Large intestine (tissue), 3 donors: ENCODE measurements at regions not wholly inside any gene's neighbourhood (a gene's known extent, or its start where the extent isn't known, plus 50 kb on each side); places are given as distances from the start of the nearest gene placed in this dataset.
"Not testable (repeated sequence)": the region's sequence is repeated elsewhere in the genome, so short reads cannot be mapped to it uniquely, and the experiment has no call there.

Experiments used
- DNase-seq, 2 donors: peaks; one replicate each; pipeline versions ENCODE4 v3.0.0 to v3.0.0-alpha.2; 2013
- H3K27ac ChIP-seq: one replicate; pipeline ENCODE4 v1.5.1; 2013; ENCODE audit warnings: low read length
- H3K27me3 ChIP-seq: 2 replicates; pipeline ENCODE4 v1.6.1; 2013; ENCODE audit warnings: low read length; ENCODE audit not compliant: control insufficient read depth, insufficient read depth
- H3K36me3 ChIP-seq: 2 replicates; pipeline ENCODE4 v1.6.1; 2013; ENCODE audit warnings: low read length; ENCODE audit not compliant: control insufficient read depth, insufficient read depth
- H3K4me1 ChIP-seq: one replicate; pipeline ENCODE4 v1.6.1; 2013; ENCODE audit warnings: low read length; ENCODE audit not compliant: control insufficient read depth, insufficient read depth
- H3K4me3 ChIP-seq: one replicate; pipeline ENCODE4 v1.5.1; 2013; ENCODE audit warnings: low read length
- H3K9me3 ChIP-seq: one replicate; pipeline ENCODE4 v1.6.1; 2013; ENCODE audit warnings: mild to moderate bottlenecking, low read depth, low read length, moderate library complexity; ENCODE audit not compliant: control insufficient read depth
- WGBS: methylation state at CpG from one replicate; pipeline ENCODE4 v1.1.5; 2013; ENCODE audit warnings: low lambda C conversion rate; ENCODE audit not compliant: insufficient coverage; 5-methylcytosine and 5-hydroxymethylcytosine counted together

GRCh38 chr2:122027510-122028217 lies 272.2 kb downstream of the TSN start:
- no CpG with 5 or more reads among the region's 9 CpGs for WGBS
- no peak overlapping the region for H3K27ac ChIP-seq
- no peaks in the 10 kb centered on the region for H3K9me3 ChIP-seq
- H3K36me3 ChIP-seq = no peaks in the 10 kb centered on the region
- H3K4me1 ChIP-seq = peaks cover 2% of the 10 kb centered on the region
- no peak overlapping the region for H3K4me3 ChIP-seq
- DNase-seq = no peak
- H3K27me3 ChIP-seq = peaks cover 4% of the 10 kb centered on the region

GRCh38 chr2:122028371-122029100 lies 273.1 kb downstream of the TSN start:
- Histone ChIP-seq H3K9me3 (no peaks in the 10 kb centered on the region), H3K36me3 (no peaks in the 10 kb centered on the region), H3K4me1 (no peaks in the 10 kb centered on the region), H3K4me3 (no peak overlapping the region), H3K27ac (no peak overlapping the region), H3K27me3 (peaks cover 4% of the 10 kb centered on the region)
- WGBS = 72% methylated on average over 6 of the region's 7 CpGs
- DNase-seq = no peak

DNA sequence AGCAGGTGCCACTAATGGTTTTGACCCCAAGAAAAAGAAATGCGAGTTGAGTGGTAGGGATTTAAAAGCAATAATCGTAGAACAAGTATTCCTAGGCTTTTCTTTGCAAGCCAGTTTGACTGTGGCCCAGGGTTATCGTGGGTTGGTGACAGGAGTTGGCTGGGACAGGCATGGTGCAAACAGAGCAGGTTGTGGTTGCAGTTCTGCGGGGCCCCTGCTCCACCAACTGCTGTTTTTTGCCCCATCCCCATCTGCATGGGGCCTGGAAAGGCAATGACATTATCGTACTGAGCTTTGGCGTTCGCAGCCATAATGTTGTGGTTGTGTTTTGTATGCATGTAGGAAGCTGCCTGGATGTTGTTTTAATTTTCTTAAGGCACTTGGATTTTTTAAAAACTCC lies 274.0 kb downstream of the TSN start:
- Histone ChIP-seq H3K27ac (no peak overlapping the region), H3K4me1 (no peaks in the 10 kb centered on the region), H3K4me3 (no peak overlapping the region), H3K27me3 (peaks cover 4% of the 10 kb centered on the region), H3K36me3 (no peaks in the 10 kb centered on the region), H3K9me3 (no peaks in the 10 kb centered on the region)
- no peak for DNase-seq
- 83% methylated on average over 1 of the region's 7 CpGs for WGBS

- no peak overlapping the region for H3K4me3 ChIP-seq
- no peaks in the 10 kb centered on the region for H3K9me3 ChIP-seq
- DNase-seq = no peak
- no CpG with 5 or more reads among the region's 3 CpGs for WGBS
- H3K27ac ChIP-seq = no peak overlapping the region
- peaks cover 4% of the 10 kb centered on the region for H3K27me3 ChIP-seq
- H3K36me3 ChIP-seq = no peaks in the 10 kb centered on the region
- no peaks in the 10 kb centered on the region for H3K4me1 ChIP-seq
These were observed 274.5 kb downstream of the TSN start for GRCh38 chr2:122029945-122030344.

GRCh38 chr2:122031544-122032263 lies 276.3 kb downstream of the TSN start:
- Histone ChIP-seq H3K4me1 (no peaks in the 10 kb centered on the region), H3K4me3 (no peak overlapping the region), H3K9me3 (no peaks in the 10 kb centered on the region), H3K27ac (no peak overlapping the region), H3K27me3 (peaks cover 4% of the 10 kb centered on the region), H3K36me3 (no peaks in the 10 kb centered on the region)
- WGBS = no CpG with 5 or more reads among the region's 10 CpGs
- no peak for DNase-seq

GRCh38 chr2:122032264-122032645 lies 276.8 kb downstream of the TSN start:
- no CpG with 5 or more reads among the region's 6 CpGs for WGBS
- DNase-seq = no peak
- no peaks in the 10 kb centered on the region for H3K4me1 ChIP-seq

GRCh38 chr2:122033778-122034177 lies 278.3 kb downstream of the TSN start:
- WGBS = 83% methylated on average over 1 of the region's 3 CpGs
- H3K4me1 ChIP-seq = no peaks in the 10 kb centered on the region
- no peak overlapping the region for H3K4me3 ChIP-seq

More at GRCh38 chr2:122032264-122032645, 276.8 kb downstream of the TSN start:
- Histone ChIP-seq H3K9me3 (no peaks in the 10 kb centered on the region), H3K4me3 (no peak overlapping the region), H3K27me3 (peaks cover 4% of the 10 kb centered on the region), H3K36me3 (no peaks in the 10 kb centered on the region), H3K27ac (no peak overlapping the region)

DNA sequence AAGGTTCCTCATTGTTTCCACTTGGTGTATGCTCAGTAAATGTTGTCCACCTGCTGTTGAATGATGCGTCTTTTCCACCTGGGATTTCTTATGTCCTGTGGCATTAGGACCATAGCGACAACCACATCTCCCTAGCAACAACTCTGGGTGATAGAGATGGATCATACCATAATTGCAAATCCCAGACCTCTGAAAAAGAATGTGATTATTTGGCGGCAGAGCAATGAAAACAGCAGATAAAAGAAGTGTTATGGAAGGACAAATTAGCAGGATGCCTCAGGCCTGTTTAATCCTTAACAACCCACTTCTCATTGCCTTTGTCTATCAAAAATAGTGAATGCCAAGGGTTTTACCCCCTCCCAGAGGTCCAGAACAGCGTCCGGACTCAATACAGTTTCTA lies 278.9 kb downstream of the TSN start:
- peaks cover 4% of the 10 kb centered on the region for H3K27me3 ChIP-seq
- no CpG with 5 or more reads among the region's 5 CpGs for WGBS

More at GRCh38 chr2:122033778-122034177, 278.3 kb downstream of the TSN start:
- no peaks in the 10 kb centered on the region for H3K36me3 ChIP-seq
- H3K9me3 ChIP-seq = no peaks in the 10 kb centered on the region
- H3K27me3 ChIP-seq = peaks cover 4% of the 10 kb centered on the region
- H3K27ac ChIP-seq = no peak overlapping the region
- no peak for DNase-seq

GRCh38 chr2:122034777-122035176 lies 279.3 kb downstream of the TSN start:
- Histone ChIP-seq H3K9me3 (no peaks in the 10 kb centered on the region), H3K27ac (no peak overlapping the region), H3K27me3 (peaks cover 4% of the 10 kb centered on the region), H3K36me3 (no peaks in the 10 kb centered on the region), H3K4me3 (no peak overlapping the region), H3K4me1 (no peaks in the 10 kb centered on the region)
- 67% methylated on average over 1 of the region's 4 CpGs for WGBS
- no peak for DNase-seq

More for the DNA sequence above, 278.9 kb downstream of the TSN start:
- no peaks in the 10 kb centered on the region for H3K36me3 ChIP-seq
- DNase-seq = no peak
- no peaks in the 10 kb centered on the region for H3K9me3 ChIP-seq
- no peak overlapping the region for H3K4me3 ChIP-seq
- no peaks in the 10 kb centered on the region for H3K4me1 ChIP-seq
- H3K27ac ChIP-seq = no peak overlapping the region

DNA sequence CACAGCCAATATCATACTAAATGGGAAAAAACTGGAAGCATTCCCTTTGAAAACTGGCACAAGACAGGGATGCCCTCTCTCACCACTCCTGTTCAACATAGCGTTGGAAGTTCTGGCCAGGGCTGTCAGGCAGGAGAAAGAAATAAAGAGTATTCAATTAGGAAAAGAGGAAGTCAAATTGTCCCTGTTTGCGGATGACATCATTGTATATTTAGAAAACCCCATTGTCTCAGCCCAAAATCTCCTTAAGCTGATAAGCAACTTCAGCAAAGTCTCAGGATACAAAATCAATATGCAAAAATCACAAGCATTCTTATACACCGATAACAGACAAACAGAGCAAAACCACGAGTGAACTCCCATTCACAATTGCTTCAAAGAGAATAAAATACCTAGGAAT lies 283.4 kb downstream of the TSN start:
- DNase-seq, H3K4me1 ChIP-seq, H3K27me3 ChIP-seq, H3K9me3 ChIP-seq, H3K27ac ChIP-seq, H3K4me3 ChIP-seq, H3K36me3 ChIP-seq: not testable (repeated sequence)
- WGBS = no CpG with 5 or more reads among the region's 4 CpGs
